Brain microvascular endothelial cell (primary cell): ENCODE measurements at regions not wholly inside any gene's neighbourhood (a gene's known extent, or its start where the extent isn't known, plus 50 kb on each side); places are given as distances from the start of the nearest gene placed in this dataset.
A peak's percentile ranks its signal among the peaks of the same experiment; 100 is the strongest.

Experiments
- DNase-seq: peaks from one replicate; pipeline ENCODE4 v3.0.0-alpha.2; 2020
- H3K27ac ChIP-seq: fragments of 250-450 bp; sonication (Bioruptor Pico); 2 replicates; pipeline ENCODE4 v1.5.1; 2020; ENCODE audit warnings: mild to moderate bottlenecking, moderate library complexity
- H3K27me3 ChIP-seq: fragments of 250-450 bp; sonication (Bioruptor Pico); replicated peaks from 2 replicates; pipeline ENCODE4 v1.5.1; 2020; ENCODE audit warnings: mild to moderate bottlenecking
- H3K36me3 ChIP-seq: fragments of 250-450 bp; sonication (Bioruptor Pico); replicated peaks from 2 replicates; pipeline ENCODE4 v1.5.1; 2020; ENCODE audit warnings: mild to moderate bottlenecking
- H3K4me3 ChIP-seq: 2 replicates; pipeline ENCODE4 v1.5.1; 2011; ENCODE audit warnings: low read depth, mild to moderate bottlenecking, control low read depth, low read length, moderate library complexity
- CTCF ChIP-seq: IDR thresholded peaks from 2 replicates; pipeline ENCODE4 v1.5.1; 2011; ENCODE audit warnings: low read depth, mild to moderate bottlenecking, moderate library complexity, low read length, control low read depth, inconsistent platforms; ENCODE audit errors: missing control alignments
- in situ Hi-C: cut with HindIII; loops from 2 replicates; pipeline ENCODE4 v1.10.0; 2017; ENCODE audit warnings: low sequenced_read_pairs, low pct_ligation_motif_present

- no peak for TF ChIP-seq CTCF
- H3K27me3 ChIP-seq = no peaks in the 10 kb centered on the region
- no peak for DNase-seq
- H3K4me3 ChIP-seq = no peak overlapping the region
- H3K27ac ChIP-seq = no peak overlapping the region
- no peaks in the 10 kb centered on the region for H3K36me3 ChIP-seq
- in situ Hi-C loops = no loop called here
Measured at GRCh38 chr10:62480196-62480595, 106.0 kb downstream of the ZNF365 start.

- in situ Hi-C loops = no loop called here
Measured at GRCh38 chr10:62482581-62482980, 108.4 kb downstream of the ZNF365 start.

GRCh38 chr10:62491597-62491996, 117.4 kb downstream of the ZNF365 start:
- Histone ChIP-seq H3K36me3 (no peaks in the 10 kb centered on the region), H3K27ac (no peak overlapping the region), H3K27me3 (no peaks in the 10 kb centered on the region), H3K4me3 (no peak overlapping the region)
- in situ Hi-C loops = no loop called here
- no peak for DNase-seq
- TF ChIP-seq CTCF = no peak

More at GRCh38 chr10:62482581-62482980, 108.4 kb downstream of the ZNF365 start:
- H3K27me3 ChIP-seq = no peaks in the 10 kb centered on the region
- no peak overlapping the region for H3K27ac ChIP-seq
- TF ChIP-seq CTCF = no peak
- no peak for DNase-seq
- H3K36me3 ChIP-seq = no peaks in the 10 kb centered on the region
- no peak overlapping the region for H3K4me3 ChIP-seq

GRCh38 chr10:62492012-62492869, 118.1 kb downstream of the ZNF365 start:
- TF ChIP-seq CTCF = peak; percentile 69
- H3K4me3 ChIP-seq = no peak overlapping the region
- DNase-seq = no peak
- H3K27ac ChIP-seq = no peak overlapping the region
- no peaks in the 10 kb centered on the region for H3K27me3 ChIP-seq
- in situ Hi-C loops = no loop called here
- H3K36me3 ChIP-seq = no peaks in the 10 kb centered on the region

GRCh38 chr10:62492870-62493180, 118.7 kb downstream of the ZNF365 start:
- Histone ChIP-seq H3K27me3 (no peaks in the 10 kb centered on the region), H3K4me3 (no peak overlapping the region), H3K36me3 (no peaks in the 10 kb centered on the region), H3K27ac (no peak overlapping the region)
- TF ChIP-seq CTCF = no peak
- in situ Hi-C loops = no loop called here
- DNase-seq = no peak

GRCh38 chr10:62496925-62497324, 122.8 kb downstream of the ZNF365 start:
- in situ Hi-C loops = no loop called here
- H3K27me3 ChIP-seq = peaks cover 2% of the 10 kb centered on the region
- no peaks in the 10 kb centered on the region for H3K36me3 ChIP-seq
- no peak for TF ChIP-seq CTCF
- no peak for DNase-seq
- no peak overlapping the region for H3K4me3 ChIP-seq
- H3K27ac ChIP-seq = no peak overlapping the region
